ENCODE measurements at regions not wholly inside any gene's neighbourhood (a gene's known extent, or its start where the extent isn't known, plus 50 kb on each side); places are given as distances from the start of the nearest gene placed in this dataset.

DNA sequence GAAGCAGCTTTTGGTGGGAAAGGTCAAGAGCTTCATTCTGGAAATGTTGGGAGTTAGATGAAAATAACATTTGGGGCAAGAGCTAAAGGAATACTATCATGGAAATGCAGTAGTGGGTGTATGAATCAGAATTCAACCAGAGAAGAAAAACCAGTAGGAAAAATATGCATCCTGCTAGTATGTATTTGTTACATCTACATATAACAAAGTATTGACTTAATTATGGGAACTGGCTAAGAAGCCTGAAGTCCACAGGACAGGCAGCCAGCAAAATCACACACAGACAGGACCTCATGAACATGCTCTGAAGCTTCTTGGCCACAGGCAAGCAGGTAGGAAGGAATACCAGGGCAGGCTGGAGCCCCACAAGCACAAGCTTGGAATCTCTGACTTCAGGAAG, 185.8 kb downstream of the FBXO15 start:
- no peak for DNase-seq

DNA sequence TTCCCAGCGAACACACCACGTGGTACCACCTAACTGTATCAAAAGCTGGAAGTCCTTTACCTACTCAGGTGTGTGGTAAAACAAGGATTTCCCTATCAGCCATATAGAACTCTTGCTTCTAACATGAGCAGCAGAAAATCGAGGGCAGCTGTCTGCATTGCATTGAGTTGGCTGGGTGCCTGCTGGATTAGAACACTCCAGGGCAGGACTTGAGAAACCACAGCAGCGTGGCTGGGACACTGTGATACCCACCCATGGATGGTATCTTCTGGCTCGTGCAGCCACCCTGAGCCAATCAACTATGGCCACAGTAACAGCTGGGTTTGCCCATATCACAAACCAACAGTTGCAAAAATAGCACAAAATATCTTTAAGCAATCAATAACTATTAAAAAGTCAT, 188.3 kb downstream of the FBXO15 start:
- no peak for DNase-seq

DNA sequence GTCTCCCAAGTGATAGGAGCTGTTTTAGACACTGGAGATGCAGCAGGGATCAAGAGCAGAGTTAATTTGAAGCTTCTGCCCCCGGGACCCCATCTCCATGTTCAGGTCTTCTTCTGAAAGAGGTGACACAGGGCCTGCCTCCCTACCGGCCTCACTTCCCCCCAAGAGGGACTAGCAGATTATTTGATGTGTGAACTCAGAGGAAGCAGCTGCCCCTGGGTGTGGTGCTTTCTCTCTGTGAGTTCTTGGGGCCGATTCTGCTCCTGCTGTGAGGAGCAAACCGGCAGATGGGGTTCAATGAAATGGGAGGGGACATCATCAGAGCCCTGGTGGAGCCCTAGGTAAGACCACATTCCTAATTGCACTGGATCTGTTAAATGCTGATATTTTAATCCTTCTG, 193.4 kb downstream of the FBXO15 start:
- no peak for DNase-seq

DNA sequence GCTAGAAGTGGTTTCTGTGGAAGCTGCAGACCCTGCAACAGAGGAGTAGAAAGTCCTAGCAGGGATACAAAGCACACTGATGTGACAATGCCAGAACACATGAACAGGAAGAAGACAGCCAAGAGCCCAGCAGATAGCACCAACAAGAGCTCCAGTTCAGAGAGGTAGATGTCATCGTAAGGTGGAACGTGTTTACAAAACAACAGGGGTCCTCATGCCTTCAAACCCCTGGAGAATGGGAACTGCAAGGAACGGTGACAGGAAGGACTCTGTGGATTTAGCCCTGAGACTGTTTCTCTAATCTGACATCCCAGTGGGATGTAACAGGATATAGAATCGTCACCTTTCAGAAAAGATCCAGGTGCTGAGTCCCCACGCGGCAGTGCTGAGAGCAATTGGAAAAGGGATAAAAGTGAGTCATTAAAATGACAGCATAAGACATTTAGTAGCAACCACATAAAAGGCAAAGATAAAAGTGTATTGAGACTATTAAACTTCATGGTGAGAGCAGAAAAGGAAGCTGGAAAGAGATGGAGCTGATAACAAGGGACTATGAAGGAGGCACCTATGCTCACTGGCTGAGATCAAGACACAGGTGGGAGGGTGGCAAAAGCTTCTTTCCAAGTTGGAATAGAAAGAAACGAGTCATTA, 195.2 kb downstream of the FBXO15 start:
- peak in 1 of 2 experiments; percentile 2 for DNase-seq

DNA sequence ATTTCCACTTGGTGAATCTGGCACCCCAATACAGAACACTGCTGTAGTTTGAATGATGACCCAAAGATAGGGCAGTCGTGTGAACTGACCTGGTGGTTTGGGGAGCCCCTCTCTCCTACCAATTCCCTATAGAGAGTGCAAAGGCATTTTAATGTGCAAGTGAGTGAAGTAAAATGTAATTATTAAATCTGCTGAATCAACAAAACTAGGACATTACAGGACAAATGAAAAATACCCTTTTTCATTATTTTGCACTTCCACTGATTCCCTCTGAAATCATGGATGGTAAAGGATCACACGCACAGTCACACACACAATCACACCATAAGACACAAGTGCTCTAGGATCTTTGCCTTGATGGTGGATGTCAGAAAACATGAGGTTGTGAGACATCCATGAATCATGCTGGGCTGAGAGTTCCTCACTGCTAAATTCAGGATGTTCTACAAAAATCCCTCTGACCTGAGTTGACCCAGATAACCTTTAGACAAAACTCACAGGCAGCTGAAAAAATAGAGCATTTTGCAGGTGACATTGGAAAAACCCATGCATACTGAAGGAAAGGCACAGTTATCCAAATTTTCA, 197.4 kb downstream of the FBXO15 start:
- DNase-seq, result no peak

DNA sequence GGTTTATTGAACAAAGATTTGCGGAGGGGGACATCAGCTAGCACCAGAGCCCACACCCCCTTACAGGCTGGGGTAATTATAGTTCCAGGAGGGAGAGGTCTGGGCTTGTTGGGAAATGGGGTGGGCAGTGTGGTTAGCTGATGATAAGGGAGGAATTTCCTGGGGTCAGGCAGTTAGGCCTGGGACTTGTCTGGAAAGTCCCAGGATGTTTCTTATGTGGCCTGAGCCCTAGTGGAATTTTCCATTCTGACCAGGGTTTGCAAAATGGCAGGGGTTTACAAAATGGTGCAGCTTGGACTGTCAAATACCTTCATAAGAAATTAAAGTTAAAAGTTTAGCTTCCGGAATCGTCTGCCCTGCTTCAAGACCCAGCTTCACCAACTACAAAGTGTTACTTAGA, 199.1 kb downstream of the FBXO15 start:
- DNase-seq, result peak in 1 of 2 experiments; percentile 53

DNA sequence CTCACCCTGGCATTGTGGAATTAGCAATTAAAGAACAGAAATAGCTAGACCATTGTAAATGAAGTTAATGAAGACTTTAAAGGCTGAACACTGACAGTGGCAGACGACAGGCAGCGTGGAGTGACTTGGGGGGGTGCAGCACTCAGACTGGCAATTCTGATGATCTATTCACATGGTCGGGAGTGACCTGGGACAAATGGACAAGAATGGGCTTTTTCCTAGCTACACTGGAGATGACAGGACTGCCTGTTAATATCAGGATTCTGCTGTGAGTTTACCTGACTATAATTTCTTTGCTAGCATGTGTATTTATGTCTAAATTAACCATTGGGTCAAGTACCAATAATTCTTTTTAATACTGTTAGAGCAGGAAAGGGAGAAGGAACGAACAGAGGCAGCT, 199.6 kb downstream of the FBXO15 start:
- no peak for DNase-seq

DNA sequence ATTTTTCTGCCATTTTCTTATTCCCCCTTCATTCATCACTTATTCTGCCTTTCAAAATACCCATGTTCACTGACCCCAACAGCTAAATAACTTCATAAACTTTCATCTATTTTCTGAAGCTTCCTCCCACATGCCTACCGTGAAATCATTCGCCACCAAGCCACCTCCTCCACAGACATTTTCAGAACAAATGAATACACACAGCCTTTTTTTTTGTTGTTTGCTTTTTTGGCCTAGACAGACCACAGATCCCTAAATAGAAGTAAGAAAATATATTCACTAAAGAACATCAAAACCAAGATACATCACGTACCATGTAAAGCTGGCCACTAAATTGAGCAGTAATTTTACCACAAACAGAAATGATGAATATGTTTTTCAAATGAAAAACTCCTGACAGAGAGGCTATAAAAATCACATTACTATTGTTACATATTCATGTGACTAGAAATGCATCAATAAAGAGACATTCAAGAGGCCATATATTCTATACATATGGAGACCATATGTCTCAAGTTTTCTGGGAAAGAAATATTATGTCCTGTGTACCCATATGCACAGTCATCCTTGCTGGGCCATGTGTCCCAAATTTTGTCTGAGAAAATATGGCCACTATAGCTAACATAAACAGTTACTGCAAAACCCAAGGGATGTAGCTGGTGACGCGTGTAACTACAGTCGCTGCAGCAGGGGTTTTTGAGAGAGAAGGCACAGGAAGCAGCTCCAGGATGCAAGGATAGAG, 200.3 kb downstream of the FBXO15 start:
- DNase-seq, result peak; percentile 35 to 89

DNA sequence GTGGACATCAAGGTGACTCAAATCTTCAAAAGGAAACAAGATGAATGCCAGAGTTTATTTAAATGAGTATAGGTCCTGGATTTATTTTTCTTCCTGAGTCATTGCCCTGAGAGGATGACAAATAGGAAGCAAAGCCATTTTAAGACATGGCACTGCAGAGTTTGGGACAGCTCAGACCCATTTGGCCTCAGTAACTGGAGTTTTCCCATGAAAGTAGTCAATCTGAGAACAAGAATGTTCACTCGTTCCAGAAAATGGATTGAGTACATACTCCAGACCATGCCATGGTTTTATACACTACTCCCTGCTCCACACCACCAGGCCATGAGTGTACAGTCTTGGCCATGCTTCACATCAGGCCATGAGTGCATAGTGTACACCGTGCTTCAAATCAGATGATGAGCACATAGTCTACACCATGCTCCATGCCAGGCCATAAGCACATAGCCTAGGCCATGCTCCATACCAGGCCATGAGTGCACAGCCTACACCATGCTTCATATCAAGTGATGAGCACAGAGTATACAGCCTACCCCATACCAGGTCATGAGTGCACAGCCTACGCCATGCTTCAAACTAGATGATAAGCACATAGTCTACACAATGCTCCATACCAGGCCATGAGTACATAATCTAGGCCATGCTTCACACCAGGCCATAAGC, 202.4 kb downstream of the FBXO15 start:
- DNase-seq, result no peak

DNA sequence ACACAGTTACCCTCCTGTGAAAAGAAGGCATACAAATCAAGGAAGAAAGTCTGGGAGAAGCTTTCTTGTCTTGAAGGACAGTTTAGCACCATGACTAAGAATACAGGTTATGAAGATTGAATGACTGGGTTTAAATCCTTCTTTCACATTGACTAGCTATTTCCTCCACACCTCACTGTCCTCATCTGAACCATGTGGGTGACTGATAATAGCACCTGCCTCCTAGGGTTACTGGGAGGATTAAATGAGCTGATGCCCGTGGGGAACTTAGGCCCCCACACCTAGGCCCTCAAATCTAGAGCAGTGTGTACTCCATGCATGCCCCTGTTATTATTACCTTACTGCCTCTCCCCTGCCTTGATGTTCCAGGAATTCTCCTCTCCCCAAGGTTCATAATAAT, 202.9 kb downstream of the FBXO15 start:
- DNase-seq, result no peak

DNA sequence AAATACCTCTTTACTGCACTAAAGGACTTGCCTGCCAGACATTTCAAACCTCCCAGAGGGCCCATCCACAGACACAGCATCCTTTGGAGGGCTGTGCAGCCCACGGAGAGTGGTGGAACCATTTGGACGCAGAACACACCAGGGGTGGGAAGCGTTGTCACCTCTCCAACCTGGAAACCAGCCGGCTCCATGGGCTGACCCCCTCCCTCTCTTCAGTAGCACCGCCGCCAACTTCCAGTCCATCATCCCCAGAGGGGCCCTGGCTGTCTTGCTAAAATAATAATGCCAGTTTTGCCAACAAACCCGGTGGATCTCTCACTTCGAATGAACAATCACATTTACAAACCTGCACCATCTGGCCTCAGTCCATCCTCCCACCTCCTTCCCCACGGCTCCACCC, 203.9 kb downstream of the FBXO15 start:
- peak in 1 of 2 experiments; percentile 16 for DNase-seq

DNA sequence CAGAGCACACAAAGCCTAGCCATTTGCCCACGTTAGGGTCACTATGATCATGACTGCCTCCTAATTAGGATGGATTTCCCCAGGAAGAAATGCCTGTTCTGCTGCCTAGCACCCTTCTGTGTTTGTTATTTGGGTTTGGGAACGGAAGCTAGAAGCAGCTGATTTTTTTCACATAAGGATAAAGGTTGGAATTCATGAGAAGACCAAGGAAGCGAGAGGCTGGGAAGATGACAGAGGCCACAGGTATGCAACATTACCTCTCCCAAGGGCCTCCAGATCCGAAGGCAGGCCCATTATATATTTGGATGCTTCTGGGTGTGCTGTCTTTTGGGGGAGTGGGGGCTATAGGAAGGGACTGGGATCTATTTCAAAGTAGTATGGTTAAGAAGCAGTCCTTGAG, 204.7 kb downstream of the FBXO15 start:
- DNase-seq, result no peak

DNA sequence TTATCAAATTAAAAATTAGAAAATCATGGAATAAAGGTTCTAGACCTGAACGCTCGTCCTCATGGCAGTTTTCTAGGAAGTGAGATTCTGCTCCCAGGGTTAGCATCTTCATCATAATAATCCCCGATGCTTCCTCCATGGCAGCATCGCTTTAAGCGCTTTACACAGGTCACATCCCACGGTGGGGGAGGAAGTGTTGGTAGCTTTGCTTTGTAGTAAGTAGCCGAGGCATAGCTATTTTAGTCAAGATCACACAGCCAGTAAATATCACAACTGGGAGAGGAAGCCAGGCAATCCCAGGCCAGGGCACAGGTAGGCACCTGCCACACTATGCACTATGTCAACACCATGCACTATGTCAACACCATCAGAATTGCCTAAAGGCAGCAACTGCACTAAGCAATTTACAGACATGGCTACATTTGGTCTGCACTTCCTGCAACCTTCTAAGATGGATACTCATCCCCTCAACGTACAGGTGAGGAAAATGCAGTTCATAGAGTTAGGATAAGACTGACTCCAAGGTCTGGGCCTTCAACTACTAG, 205.5 kb downstream of the FBXO15 start:
- DNase-seq, result peak; percentile 46 to 86

DNA sequence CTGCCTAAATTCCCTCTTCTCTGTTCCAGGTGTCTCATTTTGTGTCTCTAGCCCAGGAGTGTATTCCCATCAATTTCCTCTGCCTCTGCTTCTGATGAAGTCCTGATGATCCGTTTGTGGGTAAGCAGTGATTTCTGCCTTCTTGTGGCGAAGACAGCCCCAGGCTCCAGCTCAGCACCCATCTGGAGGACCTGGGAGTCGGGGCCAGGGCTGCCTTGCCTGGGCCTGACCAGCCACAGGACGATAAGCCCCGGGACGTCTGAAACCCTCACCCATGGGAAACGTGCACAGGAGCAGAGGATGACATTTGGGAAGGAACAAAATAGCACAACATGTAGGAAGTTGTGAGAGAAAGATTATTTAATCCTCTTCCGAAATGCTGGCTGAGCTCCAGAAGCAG, 206.9 kb downstream of the FBXO15 start:
- no peak for DNase-seq

DNA sequence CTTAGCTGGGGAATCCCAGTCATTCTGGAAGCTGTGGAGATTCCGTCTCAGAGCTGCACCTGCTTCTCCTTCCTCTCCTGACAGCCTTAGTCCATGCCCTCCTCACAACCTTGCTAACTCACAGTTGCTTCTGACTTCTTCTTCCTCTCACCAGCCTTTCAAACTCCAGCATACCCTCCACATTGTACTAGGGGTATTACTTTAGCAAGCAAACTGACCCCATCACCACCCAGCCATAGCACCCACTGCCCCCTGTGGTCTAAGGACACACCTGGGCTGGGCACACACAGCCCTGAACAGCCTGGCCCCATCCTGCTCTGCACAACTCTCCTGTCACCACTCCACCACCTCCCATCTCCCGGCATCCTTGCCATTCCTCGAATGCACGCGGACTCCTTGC, 208.2 kb downstream of the FBXO15 start:
- no peak for DNase-seq

DNA sequence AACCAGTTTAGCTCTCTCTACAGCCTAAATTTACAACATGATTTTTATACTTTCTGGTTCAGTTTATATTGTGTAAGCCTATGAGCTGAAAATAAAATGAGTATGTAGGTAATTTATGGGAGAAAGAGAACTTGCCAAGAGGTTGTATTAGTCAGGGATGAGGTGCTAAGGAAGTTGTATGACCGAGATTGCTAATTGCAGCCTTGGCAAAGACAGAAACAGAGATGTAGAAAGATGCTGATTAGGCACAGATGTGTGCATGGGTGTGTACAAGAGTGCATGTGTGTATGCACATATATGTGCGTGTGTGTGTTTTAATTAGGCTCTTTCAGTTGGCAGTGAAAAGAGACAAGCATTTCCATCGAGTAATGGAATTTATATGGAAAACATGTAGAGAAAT, 213.9 kb downstream of the FBXO15 start:
- DNase-seq, result no peak

DNA sequence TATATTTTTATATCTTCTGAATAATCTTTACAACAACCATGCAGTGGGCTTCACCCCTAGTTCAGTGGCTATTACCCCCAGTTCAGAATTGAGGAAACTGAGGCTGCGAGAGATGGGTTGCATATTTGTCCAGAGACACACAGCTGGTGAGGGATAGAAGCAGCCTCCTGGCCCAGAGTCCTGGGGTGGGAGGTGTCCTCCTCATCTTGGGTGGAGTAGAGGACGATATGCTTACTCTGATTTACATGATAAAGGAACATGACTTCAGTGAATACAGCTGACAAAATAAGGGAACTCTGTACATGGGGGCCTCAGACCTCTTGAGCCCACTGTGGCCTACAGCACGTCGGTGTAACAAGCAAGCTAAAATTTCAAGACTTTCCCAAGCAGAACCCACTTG, 214.7 kb downstream of the FBXO15 start:
- DNase-seq, result no peak

DNA sequence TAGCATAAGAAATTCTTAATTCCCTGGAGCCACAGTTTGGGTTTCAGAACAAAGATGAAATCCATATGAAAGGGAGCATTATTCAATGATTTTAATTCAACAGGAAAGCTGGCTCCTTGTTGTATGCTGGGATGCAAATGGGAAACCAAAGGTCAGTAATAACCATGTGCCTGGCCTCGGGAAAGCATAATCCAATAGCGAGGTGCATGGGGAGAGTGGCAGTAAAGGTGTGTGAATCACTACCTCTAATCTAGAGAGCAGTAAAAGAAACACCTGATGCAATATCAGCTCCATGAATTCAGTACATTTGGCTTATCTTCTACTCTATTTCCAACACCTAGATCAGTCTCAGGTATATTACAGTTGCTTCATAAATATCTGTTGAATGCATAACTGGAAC, 220.1 kb downstream of the FBXO15 start:
- no peak for DNase-seq

DNA sequence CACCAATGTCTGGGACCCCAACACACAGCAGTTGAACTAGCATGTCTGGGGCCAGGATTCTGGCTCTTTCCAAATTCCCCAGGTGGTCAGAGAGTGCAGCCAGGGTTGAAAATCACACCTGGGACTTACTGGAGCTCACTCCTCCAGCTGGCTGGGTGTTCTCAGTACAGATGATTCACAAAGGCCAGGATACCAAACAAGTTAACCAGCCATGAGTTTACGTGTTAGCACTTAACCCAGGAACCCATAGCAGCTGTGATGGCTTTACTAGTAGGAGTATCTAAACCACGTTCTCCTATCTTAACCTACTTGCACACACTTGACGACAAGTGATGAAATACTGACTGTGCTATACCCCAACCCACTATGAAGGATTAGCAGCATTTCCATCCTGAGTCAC, 222.8 kb downstream of the FBXO15 start:
- no peak for DNase-seq

DNA sequence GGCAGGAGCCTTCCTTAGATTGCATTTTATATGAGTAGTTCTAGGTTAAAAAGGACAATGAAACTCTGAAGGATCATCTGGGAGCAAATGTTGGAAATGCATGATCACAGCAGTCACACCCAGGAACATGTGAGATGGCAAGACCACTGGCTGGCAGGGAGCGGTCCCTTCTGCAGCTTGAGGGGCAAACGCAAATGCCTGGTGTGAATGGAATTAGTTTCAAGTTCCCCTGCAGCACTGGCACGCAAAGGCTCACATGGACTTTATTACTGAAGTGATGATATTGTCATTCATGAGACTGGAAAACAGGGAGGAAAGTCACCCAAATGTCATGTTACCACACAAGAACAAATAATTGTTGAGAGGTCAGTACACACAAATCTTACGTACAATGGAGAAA, 223.3 kb downstream of the FBXO15 start:
- DNase-seq, result no peak

DNA sequence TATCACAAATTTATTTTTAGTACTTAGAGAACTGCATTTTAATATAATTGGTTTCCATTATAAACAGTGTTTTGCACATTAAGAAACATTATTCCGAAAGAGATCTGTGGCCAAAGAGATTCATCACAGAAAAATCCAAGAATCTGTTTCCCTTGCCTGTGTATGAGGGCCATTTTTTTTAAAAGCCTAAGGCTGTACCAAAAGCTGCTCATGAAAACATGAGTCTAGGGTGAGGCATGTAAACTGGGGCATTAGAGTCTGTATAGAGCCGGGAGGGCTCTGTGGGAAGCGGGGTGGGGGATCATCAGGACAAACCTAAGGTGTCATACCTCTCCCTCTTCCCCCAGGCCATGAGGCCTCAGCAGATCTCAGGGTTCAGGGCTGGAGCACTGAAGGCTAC, 223.8 kb downstream of the FBXO15 start:
- no peak for DNase-seq

DNA sequence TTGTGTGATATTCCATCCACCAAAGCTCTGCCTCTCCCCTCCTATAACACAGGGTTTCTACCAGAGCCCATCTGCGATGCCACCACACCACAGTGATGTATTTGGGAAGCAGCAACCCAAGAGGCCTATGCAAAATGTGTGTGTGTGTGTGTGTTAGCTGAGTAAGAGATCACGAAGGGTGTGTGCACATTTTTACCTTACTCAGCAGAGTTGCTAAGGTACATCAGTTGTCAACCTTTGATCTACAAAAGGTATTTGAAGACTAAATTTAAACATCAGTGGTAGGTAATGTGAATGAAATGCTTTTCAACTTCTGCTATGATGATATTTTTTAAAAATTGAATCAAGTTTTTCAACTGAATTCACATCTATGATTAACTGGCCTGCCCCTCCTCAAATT, 227.6 kb downstream of the FBXO15 start:
- no peak for DNase-seq

DNA sequence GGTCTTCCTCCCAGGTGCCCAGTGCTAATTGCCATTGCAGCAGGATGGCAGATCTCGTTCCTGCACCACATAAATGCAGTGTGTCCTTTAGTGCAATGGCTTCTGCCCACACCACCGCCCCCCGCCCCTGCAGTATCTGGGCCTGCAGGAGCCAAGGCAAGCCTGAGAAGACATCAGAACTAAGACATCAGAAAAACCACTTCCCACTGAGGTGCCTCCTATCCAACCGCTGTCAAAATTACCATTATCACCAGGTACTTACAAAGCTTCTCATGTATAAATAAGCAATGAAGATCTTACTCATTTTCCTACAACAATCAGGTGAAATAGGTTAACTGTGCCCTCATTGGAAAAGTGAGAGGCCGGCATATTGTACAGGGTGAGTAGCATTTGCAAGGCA, 228.8 kb downstream of the FBXO15 start:
- DNase-seq, result no peak

DNA sequence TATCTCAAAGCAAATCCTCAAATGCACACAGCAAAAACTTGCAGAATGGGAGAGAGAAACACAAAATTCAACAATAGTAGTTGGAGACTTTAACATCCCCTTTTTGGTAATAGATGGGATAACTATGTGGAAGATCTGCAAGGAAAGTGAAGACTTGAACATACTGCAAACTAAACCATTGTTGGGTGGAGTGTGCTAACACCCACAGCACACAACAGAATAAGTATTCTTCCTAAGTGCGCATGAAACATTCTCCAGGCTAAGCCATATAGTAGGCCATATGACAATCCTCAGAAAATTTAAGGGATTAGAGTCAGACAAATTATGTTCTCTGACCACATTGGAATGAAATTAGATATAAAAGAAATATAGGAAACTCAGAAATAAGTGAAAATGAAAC, 230.6 kb downstream of the FBXO15 start:
- no peak for DNase-seq

Measured in NCI-H2081 (cell line).